ENCODE measurements at regions not wholly inside any gene's neighbourhood (a gene's known extent, or its start where the extent isn't known, plus 50 kb on each side); places are given as distances from the start of the nearest gene placed in this dataset.
"Not testable (repeated sequence)": the region's sequence is repeated elsewhere in the genome, so short reads cannot be mapped to it uniquely, and the experiment has no call there.

DNA sequence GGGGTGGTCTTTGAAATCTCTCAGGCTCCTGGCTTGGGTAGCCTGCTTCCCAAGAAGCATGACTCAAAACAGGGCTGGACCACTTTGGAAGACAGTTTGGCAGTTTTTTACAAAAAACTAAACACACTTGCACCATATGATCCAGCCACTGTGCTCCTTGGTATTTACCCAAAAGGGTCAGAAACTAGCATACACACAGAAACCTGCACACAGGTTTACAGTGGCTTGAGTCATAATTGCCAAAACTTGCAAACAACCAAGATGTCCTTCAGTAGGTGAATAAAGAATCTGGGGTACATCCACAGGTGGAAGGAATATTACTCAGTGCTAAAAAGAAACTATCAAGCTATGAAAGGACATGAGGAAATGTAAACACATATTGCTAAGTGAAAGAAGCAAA, 323.2 kb upstream of the CDH5 start:
- no peak for DNase-seq

DNA sequence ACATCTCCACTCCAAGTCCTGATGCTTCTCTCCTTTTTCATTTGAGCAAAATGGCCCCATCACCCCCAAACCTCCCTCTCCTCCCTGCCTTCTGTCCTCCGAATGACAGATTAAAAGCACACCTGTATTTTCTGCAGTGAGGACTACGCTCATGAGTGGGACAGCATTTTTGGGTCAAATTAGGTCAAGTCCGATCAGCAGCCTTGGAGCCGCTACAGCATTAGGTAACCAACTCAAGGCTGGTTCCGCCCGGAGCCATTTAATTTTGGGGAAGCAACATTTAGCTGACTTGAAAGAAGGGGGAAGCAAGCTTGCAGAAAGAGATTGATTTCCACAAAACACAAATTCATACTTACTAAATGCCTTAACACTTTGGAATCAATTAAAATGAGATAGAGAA, 324.1 kb upstream of the CDH5 start:
- no peak for DNase-seq

DNA sequence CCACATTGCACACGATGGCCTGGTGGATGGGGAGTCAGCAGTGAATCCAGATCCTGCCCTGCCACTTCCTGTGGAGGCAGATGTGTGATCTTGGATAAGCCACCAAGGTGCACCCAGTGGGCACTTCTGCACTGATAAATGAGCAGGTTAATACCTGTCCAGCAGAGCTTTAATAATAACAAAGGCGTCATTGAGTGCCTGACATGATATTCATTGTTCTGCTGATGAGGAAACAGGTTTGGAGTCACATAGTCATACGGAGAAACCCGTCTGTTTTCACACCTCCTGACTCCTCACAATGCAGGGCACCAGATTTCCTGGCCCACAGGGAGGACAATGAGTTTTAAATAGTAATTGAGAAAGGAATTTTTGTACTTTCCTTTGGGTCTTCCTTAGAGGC, 324.6 kb upstream of the CDH5 start:
- DNase-seq: no peak

DNA sequence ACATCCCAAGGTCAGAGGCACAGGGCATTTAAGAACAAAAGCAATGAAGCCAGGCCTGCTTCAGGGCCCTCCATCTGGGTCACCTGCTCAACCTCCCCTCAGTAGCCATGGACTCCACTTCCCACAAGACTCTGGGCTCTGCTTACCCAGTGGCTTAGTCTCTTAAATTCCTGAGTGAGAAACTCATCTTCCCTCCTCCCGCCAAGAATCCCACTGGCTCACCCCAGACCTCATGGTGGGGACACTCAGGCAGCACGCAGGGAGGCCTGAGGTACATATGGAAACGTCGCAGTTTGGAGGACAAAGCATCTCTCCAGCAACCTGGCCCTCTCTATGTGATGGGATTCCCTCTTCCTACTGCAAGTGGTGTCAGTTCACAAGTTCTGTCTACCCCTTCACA, 326.7 kb upstream of the CDH5 start:
- no peak for DNase-seq

DNA sequence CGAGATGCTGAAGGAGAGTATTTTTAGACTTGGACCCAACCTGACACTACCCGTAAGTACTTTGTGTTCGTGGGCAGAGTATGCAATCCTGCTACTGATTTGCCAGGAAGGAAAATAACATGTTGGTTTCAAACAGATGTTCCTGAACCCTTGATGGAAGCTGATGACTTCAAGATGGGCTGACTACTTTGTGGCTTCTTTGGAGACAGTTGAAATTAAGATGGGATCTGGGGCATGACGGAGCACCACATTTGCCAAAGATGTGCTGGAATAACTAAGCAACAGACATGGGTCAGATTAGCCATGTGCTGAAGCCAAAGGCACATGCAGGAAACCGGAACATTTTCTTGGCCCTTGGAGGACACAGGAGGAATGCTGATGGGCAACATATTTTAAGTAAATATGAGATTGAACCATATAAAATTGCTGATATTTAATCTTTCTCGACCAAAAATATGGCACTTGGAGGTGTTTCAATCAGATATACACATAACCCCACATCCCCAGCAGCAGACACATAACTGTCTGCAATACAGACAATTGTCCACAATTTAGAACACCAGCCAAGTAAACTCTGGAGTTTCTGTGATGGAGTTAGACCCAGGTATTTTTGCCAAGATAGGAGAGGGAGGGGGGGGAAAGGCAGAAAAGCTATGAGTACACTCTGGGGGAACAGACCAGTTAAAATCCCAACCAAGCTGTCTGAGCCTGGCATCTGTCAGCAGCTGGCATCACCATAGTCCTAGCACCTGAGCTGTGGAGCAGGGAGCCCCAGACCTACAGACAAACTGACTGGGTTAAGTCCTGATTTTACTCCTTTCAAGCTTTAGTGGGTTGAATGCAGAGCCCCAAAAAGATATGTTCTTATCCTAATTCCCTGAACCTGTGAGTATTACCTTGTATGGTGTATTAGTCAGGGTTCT, 329.4 kb upstream of the CDH5 start:
- DNase-seq: no peak

DNA sequence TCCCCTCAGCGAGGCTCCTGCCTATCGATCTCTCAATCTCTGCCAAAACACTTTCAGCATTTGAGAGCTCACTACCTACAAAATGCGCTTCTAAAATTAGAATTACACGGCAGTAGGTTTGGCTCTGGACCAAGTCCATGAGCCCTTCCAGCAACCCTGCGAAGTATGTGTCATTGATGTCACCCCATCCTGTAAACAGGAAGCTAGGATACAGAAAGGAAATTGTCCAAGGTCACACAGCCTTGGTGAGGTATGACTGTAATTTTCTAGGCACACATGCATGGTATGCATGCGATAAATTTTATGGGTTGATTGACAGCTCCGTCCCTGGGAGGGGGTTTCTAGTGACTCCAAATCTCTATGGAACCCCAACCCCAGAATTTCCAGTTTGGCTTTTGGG, 330.3 kb upstream of the CDH5 start:
- no peak for DNase-seq

DNA sequence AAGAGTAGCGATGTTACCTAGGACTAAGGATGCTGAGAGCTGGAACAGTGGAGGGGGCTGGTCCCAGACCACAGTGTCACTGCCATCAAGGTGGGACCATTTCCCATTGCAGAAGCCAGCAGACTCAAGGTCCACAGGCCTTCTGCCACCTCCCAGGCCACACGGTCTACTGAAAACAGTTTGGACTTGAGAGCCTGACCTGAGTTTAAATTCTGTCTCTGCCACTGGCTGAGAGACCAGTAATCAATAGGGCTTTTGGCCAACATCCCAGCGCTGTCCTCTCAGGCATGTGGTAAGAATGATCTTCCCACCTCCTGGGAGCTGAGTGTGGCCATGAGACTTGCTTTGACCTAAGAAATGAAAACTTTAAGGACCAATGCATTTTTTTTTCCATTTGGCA, 331.4 kb upstream of the CDH5 start:
- DNase-seq: no peak

DNA sequence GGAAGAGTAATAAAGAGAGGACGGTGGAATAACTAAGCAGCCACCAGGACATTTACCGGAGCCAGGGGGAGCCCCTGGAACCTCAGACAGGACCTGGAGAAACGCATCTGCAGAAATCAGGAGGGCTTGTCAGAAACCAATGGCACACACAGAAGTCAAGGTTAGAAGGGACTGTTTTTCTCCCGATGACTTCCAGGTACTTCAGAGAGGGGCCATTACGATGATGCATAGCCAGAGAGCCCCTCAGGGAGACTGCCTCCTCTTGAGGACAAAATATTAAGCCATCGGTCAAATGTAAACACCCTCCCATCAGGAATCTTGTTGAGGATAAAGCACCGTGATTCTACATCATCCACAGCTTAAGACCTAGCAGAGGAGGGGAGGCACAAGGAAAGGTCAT, 333.6 kb upstream of the CDH5 start:
- DNase-seq: no peak

DNA sequence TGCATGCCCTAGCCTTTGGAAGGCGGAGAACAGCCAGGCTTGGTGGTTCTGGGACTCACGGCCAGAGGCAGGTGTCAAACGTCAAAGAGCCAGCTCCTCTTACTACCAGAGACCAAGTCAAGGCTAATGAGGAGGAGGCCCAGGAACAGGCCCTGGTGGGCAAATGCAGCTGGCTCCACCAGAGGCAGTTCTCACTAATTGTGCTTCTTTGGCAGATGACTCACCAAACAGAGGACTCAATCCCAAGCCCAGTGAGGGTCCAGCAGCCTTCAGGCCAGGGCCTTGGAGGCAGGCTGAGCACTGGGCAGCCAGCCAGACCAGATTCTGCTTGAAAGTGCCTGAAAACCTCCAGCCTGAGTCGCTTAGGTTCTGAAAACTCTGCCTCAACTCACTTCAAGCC, 336.5 kb upstream of the CDH5 start:
- no peak for DNase-seq

DNA sequence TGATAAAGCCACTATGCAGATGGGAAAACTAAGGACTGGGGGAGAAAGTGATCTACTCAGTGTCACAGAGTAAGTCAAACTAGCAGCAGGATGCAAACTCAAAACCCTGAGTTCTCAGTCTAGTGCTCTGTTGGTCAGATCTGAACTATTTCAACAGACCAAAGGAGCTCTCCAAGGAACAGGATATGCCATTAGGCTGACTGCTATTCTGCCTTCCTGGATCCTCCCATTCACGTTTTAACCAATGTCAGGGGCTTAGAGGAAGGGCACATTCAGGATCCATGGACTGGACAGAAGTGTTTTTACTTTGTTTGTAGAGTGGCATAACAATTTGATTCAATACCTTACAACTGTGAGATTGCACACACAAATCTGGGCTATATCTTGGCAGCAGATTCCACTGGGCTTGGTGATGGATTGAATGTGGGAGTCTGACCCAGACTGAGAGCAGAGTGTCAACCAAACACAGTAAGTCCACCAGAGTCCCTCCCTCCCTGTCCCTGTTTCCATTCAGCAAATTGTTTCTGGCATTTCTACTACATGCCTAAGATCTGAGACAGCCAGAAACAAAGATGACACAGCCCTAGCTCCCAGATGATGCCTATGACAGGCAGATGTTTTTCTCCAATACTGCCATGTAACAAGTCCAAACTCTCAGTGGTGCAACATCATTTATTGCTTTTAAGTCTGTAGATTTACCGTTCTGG, 337.8 kb upstream of the CDH5 start:
- no peak for DNase-seq

DNA sequence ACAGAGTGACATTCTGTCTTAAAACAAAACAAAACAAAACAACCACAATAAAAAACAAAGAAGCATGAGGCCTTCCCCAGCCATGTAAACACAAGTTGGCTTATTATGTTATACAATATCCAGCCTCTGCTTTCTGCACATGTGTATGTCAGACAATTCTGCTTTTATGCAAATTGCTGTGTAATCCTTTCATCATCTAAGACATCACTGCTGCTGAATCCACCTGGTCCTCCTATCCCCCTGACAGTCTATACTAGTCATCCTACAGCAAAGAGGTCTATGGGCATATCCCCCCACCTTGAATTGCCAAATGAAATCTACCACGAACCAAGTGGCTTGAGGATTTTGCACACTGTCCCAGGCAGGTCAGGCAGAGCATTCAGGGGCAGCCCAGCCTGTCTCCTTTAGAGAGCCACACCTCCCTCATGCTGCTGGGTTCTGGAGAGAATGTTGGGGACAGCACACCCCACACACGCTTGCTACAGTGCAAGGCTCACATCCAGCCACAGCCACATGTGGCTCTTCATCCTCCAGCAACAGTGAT, 339.6 kb upstream of the CDH5 start:
- DNase-seq: no peak

DNA sequence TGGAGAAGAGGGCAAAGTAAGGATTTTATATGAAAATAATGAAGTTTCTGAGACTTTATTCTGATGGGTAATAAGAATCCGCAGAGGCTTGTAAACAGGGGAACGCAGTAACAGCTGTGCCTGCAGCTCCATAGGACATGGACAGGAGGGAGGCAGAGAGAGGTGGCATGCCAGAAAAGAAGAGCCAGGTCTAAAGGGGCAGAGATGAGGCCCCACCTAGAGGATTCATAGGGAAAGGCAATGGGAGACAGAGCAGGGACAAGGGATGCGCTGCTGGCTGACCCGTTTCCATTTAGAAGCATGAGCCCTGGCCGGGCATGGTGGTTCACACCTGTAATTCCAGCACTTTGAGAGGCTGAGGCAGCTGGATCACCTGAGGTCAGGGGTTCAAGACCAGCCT, 340.3 kb upstream of the CDH5 start:
- DNase-seq: no peak

DNA sequence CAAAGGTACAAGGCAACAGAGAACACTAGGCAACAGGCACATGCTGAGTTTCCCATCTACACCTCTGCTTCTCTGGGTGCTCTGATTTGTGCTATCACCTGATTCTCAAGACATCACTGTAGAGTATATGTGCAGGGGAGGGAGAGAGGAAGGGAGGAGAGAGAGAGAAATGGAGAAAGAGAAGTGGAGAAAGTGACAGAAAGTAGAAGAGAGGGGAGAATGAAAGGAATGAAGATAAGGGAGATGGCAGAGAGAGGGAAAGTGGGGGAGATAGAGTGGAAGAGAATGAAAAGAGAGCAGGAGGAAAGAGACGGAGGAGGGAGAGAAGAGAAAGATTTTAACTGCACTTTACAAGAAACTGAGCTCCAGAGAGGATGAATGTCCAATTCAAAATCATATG, 340.7 kb upstream of the CDH5 start:
- no peak for DNase-seq

DNA sequence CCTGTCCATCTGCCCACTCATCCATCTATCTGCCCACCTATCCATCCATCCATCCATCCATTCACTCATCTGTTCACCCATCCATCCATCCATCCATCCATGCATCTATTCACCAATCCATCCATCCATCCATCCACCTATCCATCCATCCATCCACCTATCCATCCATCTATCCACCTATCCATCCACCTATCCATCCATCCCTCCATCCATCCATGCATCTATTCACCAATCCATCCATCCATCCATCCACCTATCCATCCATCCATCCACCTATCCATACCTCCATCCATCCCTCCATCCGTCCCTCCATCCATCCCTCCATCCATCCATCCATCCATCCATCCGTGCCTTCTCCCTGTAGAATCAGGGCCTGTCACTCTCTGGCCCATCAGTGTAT, 341.9 kb upstream of the CDH5 start:
- not testable (repeated sequence) for DNase-seq

DNA sequence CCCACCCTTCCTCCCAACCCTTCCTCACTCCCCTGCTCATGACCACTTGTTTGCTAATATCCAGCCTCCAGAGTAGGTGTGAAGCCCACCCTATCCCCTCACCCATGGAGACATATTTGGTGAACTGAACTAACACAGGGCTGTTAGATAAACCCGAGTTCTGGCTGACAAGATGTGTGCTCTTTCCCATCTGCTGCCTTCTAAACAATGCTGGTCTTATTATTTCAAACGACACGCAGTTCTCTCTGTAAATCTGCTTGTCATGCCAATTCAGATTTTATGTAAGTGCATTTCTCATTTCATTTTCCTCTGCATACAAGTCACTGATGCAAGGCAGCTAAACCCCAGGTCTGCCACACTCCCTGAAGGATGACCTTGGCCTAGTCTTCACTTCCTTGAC, 343.0 kb upstream of the CDH5 start:
- DNase-seq: no peak

DNA sequence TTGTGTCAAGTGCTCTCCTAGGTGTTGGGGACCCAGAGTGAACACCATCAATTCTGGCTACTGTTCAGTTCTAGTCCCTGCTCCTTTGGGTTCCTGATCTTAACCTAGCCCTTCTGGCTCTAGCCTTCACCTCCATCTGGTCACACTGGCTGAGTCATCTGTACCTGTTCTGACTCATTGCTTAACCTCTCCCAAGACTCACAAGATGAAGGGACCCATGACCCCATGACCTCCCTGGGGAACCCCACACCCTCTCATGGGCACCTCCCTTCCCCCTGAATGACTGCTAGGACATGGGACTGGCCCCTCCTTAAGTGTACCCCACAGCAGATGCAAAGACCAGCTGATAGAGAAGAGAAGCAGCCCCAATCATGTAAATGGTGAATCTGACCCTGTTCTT, 345.8 kb upstream of the CDH5 start:
- DNase-seq: no peak

DNA sequence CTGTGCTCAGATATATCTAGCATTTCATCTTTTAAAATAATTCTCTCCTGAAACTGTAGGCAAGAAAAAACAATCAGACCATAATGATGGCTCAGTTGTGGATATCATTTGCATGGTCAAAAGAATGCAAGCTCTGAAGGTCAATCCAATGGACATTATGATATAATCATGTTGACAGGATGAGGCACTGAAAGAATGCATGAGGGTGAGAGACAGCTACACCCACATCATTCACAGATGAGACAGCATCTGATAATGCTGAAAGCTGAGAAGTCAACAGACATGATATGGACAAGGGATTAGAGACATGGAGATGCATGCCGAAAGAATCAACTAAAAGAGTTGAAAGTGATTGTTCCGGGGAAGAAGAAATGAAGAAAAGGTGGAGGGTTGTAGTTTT, 346.4 kb upstream of the CDH5 start:
- DNase-seq: no peak

DNA sequence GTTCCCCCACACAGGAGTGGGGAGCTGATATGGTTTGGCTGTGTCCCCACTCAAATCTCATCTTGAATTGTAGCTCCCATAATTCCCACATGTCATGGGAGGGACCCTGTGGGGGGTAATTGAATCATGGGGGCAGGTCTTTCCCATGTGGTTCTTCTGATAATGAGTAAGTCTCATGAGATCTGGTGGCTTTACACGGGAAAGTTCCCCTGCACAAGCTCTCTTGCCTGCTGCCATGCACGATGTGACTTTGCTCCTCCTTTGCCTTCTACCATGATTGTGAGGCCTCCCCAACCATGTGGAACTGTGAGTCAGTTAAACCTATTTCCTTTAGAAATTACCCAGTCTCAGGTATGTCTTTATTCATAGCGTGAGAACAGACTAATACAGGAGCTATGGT, 347.0 kb upstream of the CDH5 start:
- DNase-seq: not testable (repeated sequence)

DNA sequence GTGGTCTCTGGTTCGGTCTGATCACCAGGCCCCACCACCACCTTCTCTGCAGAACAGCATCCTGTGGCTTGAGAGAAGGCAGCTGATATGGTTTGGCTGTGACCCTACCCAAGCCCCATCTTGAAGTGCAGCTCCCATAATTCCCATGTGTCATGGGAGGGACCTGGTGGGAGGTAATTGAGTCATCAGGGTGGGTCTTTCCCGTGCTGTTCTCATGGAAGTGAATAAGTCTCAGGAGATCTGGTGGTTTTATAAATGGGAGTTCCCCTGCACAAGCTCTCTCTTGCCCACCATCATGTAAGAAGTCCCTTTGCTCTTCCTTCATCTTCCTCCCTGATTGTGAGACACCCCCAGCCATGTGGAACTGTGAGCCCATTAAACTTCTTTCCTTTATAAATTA, 352.3 kb upstream of the CDH5 start:
- DNase-seq: no peak

DNA sequence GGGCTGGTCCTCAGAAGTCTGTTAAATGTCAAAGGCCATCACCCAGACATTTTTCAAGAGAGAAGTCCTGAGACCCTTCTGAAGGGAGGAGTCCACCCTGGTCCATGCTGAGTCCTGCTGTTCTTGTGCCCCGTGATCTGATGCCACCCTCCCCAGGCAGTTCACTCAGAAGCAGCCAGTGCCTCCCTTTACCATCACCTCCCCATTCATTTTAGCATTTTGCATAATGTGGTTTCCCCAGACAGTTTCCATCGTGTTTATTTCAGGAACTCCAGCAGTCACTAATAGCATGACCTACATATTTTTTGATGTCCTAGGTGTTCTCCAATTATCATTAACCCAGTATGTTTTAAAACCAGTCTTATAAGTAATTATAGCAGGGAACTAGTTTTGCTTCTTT, 353.0 kb upstream of the CDH5 start:
- DNase-seq: no peak

DNA sequence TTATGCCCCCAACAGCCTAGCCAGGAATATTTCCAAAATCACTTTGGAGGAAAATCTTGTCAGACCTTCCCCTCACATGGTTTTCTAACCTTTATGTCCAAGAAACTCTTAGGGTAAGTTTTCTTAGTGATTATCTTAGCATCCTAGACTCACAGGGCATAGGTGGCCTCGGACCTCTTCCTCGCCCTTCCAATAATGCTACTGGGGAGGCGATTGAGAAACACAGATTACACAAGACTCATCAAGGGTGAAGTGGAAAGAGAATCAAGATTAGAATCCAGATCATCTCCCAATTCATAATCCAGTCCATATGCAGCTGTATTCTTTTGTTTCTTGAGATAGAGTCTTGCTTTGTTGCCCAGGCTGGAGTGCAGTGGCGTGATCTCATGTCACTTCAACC, 358.4 kb upstream of the CDH5 start:
- DNase-seq: no peak

DNA sequence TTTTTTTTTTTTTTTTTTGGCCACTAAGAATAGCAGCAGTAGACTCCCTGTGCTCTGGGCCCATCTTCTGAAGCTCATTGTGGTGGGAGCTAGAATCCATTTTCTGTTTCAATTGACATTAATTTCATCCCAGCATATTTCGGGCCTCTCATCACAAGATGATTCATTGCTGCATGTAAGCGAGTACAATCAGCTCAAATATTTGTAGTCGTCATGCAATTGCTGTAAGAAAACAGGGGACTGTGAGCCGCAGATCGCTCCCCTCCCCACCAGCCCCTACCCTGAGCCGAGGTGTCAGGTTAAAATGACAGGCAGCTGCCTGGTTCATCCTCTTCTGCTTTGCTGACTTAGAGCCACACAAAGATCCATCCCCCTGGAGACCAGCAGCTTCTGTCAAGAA, 358.8 kb upstream of the CDH5 start:
- no peak for DNase-seq

DNA sequence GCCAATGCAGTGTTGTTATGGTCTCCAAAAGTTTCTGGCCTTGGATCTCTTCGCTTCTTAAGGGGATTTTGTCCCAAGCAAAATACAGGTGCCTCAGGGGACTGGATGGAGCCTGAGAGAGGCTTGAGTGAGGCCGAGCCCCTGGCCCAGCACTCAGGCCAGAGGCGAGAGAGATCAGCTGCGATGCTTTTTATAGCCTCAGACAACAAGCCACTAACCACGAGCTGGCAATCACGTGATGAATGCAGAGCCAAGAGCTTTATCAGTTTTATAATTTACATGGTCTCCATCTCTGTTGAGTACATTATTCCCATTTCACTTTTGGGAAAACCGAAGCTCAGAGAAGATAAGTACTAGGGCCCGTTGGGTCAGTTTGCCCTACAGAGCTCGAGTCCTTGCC, 360.0 kb upstream of the CDH5 start:
- DNase-seq: no peak

DNA sequence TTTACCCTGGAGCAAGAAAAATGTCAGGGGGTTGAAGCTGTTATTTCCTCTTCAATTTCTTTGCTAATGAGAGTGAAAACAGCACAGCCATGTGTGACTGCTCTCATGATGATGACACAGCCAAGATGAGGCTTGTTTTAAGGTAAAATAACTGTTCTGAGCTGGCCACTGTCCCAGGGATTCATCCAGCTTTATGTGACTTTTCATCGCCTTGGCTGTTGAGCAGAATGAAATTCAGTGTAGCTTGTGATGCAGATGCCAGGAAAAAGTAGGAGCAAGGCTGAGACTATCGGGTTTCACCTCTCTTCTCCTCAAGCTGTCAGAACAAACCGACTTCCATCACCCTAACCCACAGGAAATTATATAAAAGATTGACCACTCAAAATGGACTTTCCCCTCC, 361.8 kb upstream of the CDH5 start:
- DNase-seq: no peak

Measured in cerebellar nuclear complex (tissue), 1 donor.